Large intestine (tissue), 3 donors: ENCODE measurements at regions not wholly inside any gene's neighbourhood (a gene's known extent, or its start where the extent isn't known, plus 50 kb on each side); places are given as distances from the start of the nearest gene placed in this dataset.

Source experiments
- DNase-seq, 2 donors: peaks; one replicate each; pipeline versions ENCODE4 v3.0.0 to v3.0.0-alpha.2; 2013
- H3K27ac ChIP-seq: one replicate; pipeline ENCODE4 v1.5.1; 2013; ENCODE audit warnings: low read length
- H3K27me3 ChIP-seq: 2 replicates; pipeline ENCODE4 v1.6.1; 2013; ENCODE audit warnings: low read length; ENCODE audit not compliant: control insufficient read depth, insufficient read depth
- H3K36me3 ChIP-seq: 2 replicates; pipeline ENCODE4 v1.6.1; 2013; ENCODE audit warnings: low read length; ENCODE audit not compliant: control insufficient read depth, insufficient read depth
- H3K4me1 ChIP-seq: one replicate; pipeline ENCODE4 v1.6.1; 2013; ENCODE audit warnings: low read length; ENCODE audit not compliant: control insufficient read depth, insufficient read depth
- H3K4me3 ChIP-seq: one replicate; pipeline ENCODE4 v1.5.1; 2013; ENCODE audit warnings: low read length
- H3K9me3 ChIP-seq: one replicate; pipeline ENCODE4 v1.6.1; 2013; ENCODE audit warnings: mild to moderate bottlenecking, low read depth, low read length, moderate library complexity; ENCODE audit not compliant: control insufficient read depth
- WGBS: methylation state at CpG from one replicate; pipeline ENCODE4 v1.1.5; 2013; ENCODE audit warnings: low lambda C conversion rate; ENCODE audit not compliant: insufficient coverage; 5-methylcytosine and 5-hydroxymethylcytosine counted together

DNA sequence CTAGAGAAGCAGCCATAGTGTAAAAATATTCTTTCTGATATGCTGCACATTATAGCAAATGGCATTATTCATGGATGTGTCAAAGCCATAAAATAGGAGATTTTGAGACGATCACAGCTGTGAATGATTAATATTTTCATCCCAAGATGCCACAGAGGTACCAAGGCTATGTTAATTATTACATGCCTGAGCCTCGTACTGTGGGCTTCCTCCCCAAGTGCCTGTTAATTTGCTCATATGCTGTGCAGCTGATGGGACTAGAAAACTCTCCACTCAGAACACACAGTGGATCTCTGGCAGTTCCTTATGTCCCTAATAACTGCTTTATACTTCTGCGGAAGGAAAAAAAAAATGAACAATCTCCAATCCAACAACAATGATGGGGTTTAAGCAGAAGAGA lies 184.9 kb upstream of the TSHZ2 start:
- Histone ChIP-seq H3K4me1 (no peaks in the 10 kb centered on the region), H3K36me3 (no peaks in the 10 kb centered on the region), H3K9me3 (no peaks in the 10 kb centered on the region), H3K27ac (no peak overlapping the region), H3K4me3 (no peak overlapping the region), H3K27me3 (no peaks in the 10 kb centered on the region)
- no CpG with 5 or more reads among the region's 3 CpGs for WGBS
- no peak for DNase-seq

GRCh38 chr20:52785679-52786078 lies 186.5 kb upstream of the TSHZ2 start:
- H3K4me1 ChIP-seq = no peaks in the 10 kb centered on the region
- no CpG with 5 or more reads among the region's 6 CpGs for WGBS
- no peak for DNase-seq
- no peaks in the 10 kb centered on the region for H3K27me3 ChIP-seq
- H3K36me3 ChIP-seq = no peaks in the 10 kb centered on the region
- H3K9me3 ChIP-seq = no peaks in the 10 kb centered on the region
- H3K27ac ChIP-seq = no peak overlapping the region
- H3K4me3 ChIP-seq = no peak overlapping the region

GRCh38 chr20:52783769-52784168 lies 188.4 kb upstream of the TSHZ2 start:
- Histone ChIP-seq H3K4me1 (no peaks in the 10 kb centered on the region), H3K9me3 (no peaks in the 10 kb centered on the region), H3K4me3 (no peak overlapping the region), H3K27me3 (no peaks in the 10 kb centered on the region), H3K27ac (no peak overlapping the region), H3K36me3 (no peaks in the 10 kb centered on the region)
- no peak for DNase-seq
- WGBS = no CpG with 5 or more reads among the region's 2 CpGs

- H3K27ac ChIP-seq = no peak overlapping the region
- no peaks in the 10 kb centered on the region for H3K27me3 ChIP-seq
- H3K36me3 ChIP-seq = no peaks in the 10 kb centered on the region
These were observed 191.7 kb upstream of the TSHZ2 start for GRCh38 chr20:52780462-52780861.

GRCh38 chr20:52779125-52779524 lies 193.0 kb upstream of the TSHZ2 start:
- Histone ChIP-seq H3K27me3 (no peaks in the 10 kb centered on the region), H3K36me3 (no peaks in the 10 kb centered on the region), H3K4me1 (no peaks in the 10 kb centered on the region), H3K27ac (no peak overlapping the region), H3K4me3 (no peak overlapping the region), H3K9me3 (no peaks in the 10 kb centered on the region)
- 100% methylated on average over 2 of the region's 3 CpGs for WGBS
- no peak for DNase-seq

More at GRCh38 chr20:52780462-52780861, 191.7 kb upstream of the TSHZ2 start:
- 83% methylated on average over 2 of the region's 2 CpGs for WGBS
- no peaks in the 10 kb centered on the region for H3K4me1 ChIP-seq
- DNase-seq = no peak
- H3K4me3 ChIP-seq = no peak overlapping the region
- no peaks in the 10 kb centered on the region for H3K9me3 ChIP-seq

- H3K27me3 ChIP-seq = no peaks in the 10 kb centered on the region
- H3K36me3 ChIP-seq = no peaks in the 10 kb centered on the region
- DNase-seq = no peak
- no peak overlapping the region for H3K4me3 ChIP-seq
- no peak overlapping the region for H3K27ac ChIP-seq
- no CpG with 5 or more reads among the region's 4 CpGs for WGBS
- no peaks in the 10 kb centered on the region for H3K9me3 ChIP-seq
- no peaks in the 10 kb centered on the region for H3K4me1 ChIP-seq
These were observed 195.0 kb upstream of the TSHZ2 start for GRCh38 chr20:52777171-52777570.

- H3K27me3 ChIP-seq = no peaks in the 10 kb centered on the region
These were observed 196.4 kb upstream of the TSHZ2 start for GRCh38 chr20:52775786-52776185.

GRCh38 chr20:52768694-52769093 lies 203.5 kb upstream of the TSHZ2 start:
- Histone ChIP-seq H3K36me3 (no peaks in the 10 kb centered on the region), H3K9me3 (no peaks in the 10 kb centered on the region), H3K27ac (no peak overlapping the region), H3K4me3 (no peak overlapping the region), H3K27me3 (no peaks in the 10 kb centered on the region), H3K4me1 (no peaks in the 10 kb centered on the region)
- WGBS = 43% methylated on average over 1 of the region's 6 CpGs
- DNase-seq = no peak

More at GRCh38 chr20:52775786-52776185, 196.4 kb upstream of the TSHZ2 start:
- no peaks in the 10 kb centered on the region for H3K36me3 ChIP-seq
- no peak overlapping the region for H3K27ac ChIP-seq
- no peak for DNase-seq
- no peak overlapping the region for H3K4me3 ChIP-seq
- no CpG with 5 or more reads among the region's 2 CpGs for WGBS
- no peaks in the 10 kb centered on the region for H3K4me1 ChIP-seq
- no peaks in the 10 kb centered on the region for H3K9me3 ChIP-seq

- Histone ChIP-seq H3K9me3 (no peaks in the 10 kb centered on the region), H3K4me3 (no peak overlapping the region)
- no CpG with 5 or more reads among the region's 7 CpGs for WGBS
These were observed 205.3 kb upstream of the TSHZ2 start for GRCh38 chr20:52766645-52767435.

GRCh38 chr20:52763321-52763853 lies 208.8 kb upstream of the TSHZ2 start:
- H3K9me3 ChIP-seq = no peaks in the 10 kb centered on the region
- H3K27ac ChIP-seq = no peak overlapping the region
- H3K4me3 ChIP-seq = no peak overlapping the region
- H3K36me3 ChIP-seq = no peaks in the 10 kb centered on the region
- no peaks in the 10 kb centered on the region for H3K4me1 ChIP-seq
- DNase-seq = no peak
- WGBS = 92% methylated on average over 5 of the region's 9 CpGs
- no peaks in the 10 kb centered on the region for H3K27me3 ChIP-seq

More at GRCh38 chr20:52766645-52767435, 205.3 kb upstream of the TSHZ2 start:
- no peaks in the 10 kb centered on the region for H3K27me3 ChIP-seq
- no peaks in the 10 kb centered on the region for H3K4me1 ChIP-seq
- no peak for DNase-seq
- H3K36me3 ChIP-seq = no peaks in the 10 kb centered on the region
- no peak overlapping the region for H3K27ac ChIP-seq

- Histone ChIP-seq H3K27ac (no peak overlapping the region), H3K36me3 (no peaks in the 10 kb centered on the region), H3K9me3 (no peaks in the 10 kb centered on the region), H3K4me3 (no peak overlapping the region), H3K4me1 (no peaks in the 10 kb centered on the region), H3K27me3 (no peaks in the 10 kb centered on the region)
- 17% methylated on average over 1 of the region's 1 CpG for WGBS
- DNase-seq = no peak
These were observed 210.3 kb upstream of the TSHZ2 start for GRCh38 chr20:52761867-52762266.
